OCI-LY1 (cell line): ENCODE measurements at regions not wholly inside any gene's neighbourhood (a gene's known extent, or its start where the extent isn't known, plus 50 kb on each side); places are given as distances from the start of the nearest gene placed in this dataset.

Source experiments
- H2AFZ ChIP-seq: fragments of 200-600 bp; sonication (generic), shearing (Covaris generic); 2 replicates; pipeline ENCODE4 v1.6.0; 2014; ENCODE audit warnings: antibody characterized with exemption, mild to moderate bottlenecking, low read length
- H3F3A ChIP-seq: fragments of 200-600 bp; sonication (generic), shearing (Covaris generic); 2 replicates; pipeline ENCODE4 v1.6.0; 2014; ENCODE audit warnings: mild to moderate bottlenecking, antibody characterized with exemption, low read length, moderate library complexity; ENCODE audit not compliant: insufficient read depth
- H3K27ac ChIP-seq: fragments of 200-600 bp; sonication (generic); 2 replicates; pipeline ENCODE4 v1.5.1; 2014; ENCODE audit warnings: low read length, mixed run types, mild to moderate bottlenecking, low read depth; ENCODE audit not compliant: poor library complexity, severe bottlenecking
- H3K27me3 ChIP-seq: fragments of 200-600 bp; sonication (generic); 2 replicates; pipeline ENCODE4 v1.6.0; 2014; ENCODE audit warnings: antibody characterized with exemption, mild to moderate bottlenecking, low read length, moderate library complexity; ENCODE audit not compliant: insufficient read depth
- H3K36me3 ChIP-seq: fragments of 200-600 bp; sonication (generic); 2 replicates; pipeline ENCODE4 v1.6.1; 2014; ENCODE audit warnings: mild to moderate bottlenecking, antibody characterized with exemption, low read length, moderate library complexity, mixed read lengths; ENCODE audit not compliant: insufficient read depth
- H3K4me1 ChIP-seq: fragments of 200-600 bp; sonication (generic); 2 replicates; pipeline ENCODE4 v1.5.1; 2014; ENCODE audit warnings: mild to moderate bottlenecking, low read length, moderate library complexity; ENCODE audit not compliant: insufficient read depth, severe bottlenecking
- H3K4me2 ChIP-seq: fragments of 200-600 bp; sonication (generic), shearing (Covaris generic); 2 replicates; pipeline ENCODE4 v1.6.1; 2014; ENCODE audit warnings: low read length
- H3K4me3 ChIP-seq: fragments of 200-600 bp; sonication (generic); 2 replicates; pipeline ENCODE4 v1.5.1; 2014; ENCODE audit warnings: low read length, low read depth, mild to moderate bottlenecking, mixed read lengths; ENCODE audit not compliant: poor library complexity, severe bottlenecking
- H3K79me2 ChIP-seq: fragments of 200-600 bp; shearing (Covaris generic); 2 replicates; pipeline ENCODE4 v1.6.1; 2016; ENCODE audit warnings: mixed run types, low read length, mixed read lengths; ENCODE audit not compliant: insufficient read depth
- H3K9ac ChIP-seq: fragments of 200-600 bp; sonication (generic), shearing (Covaris generic); 2 replicates; pipeline ENCODE4 v1.6.1; 2014; ENCODE audit warnings: mild to moderate bottlenecking, low read length, mixed read lengths
- H3K9me2 ChIP-seq: fragments of 200-600 bp; sonication (generic), shearing (Covaris generic); 2 replicates; pipeline ENCODE4 v1.6.1; 2014; ENCODE audit warnings: low read depth, mild to moderate bottlenecking, low read length, mixed read lengths
- H3K9me3 ChIP-seq: fragments of 200-600 bp; shearing (Covaris generic); 2 replicates; pipeline ENCODE4 v1.6.1; 2014; ENCODE audit warnings: low read length, mixed read lengths
- H4K20me1 ChIP-seq: fragments of 200-600 bp; sonication (generic), shearing (Covaris generic); 2 replicates; pipeline ENCODE4 v1.6.0; 2016; ENCODE audit warnings: mild to moderate bottlenecking, low read length; ENCODE audit not compliant: insufficient read depth
- CTCF ChIP-seq: fragments of 200-600 bp; sonication (generic), shearing (Covaris generic); IDR thresholded peaks from 2 replicates; pipeline ENCODE4 v1.5.1; 2017; ENCODE audit warnings: mild to moderate bottlenecking, antibody characterized with exemption, low read length, moderate library complexity, mixed read lengths
- EZH2 ChIP-seq: fragments of 200-600 bp; sonication (generic), shearing (Covaris generic); IDR thresholded peaks from 2 replicates; pipeline ENCODE4 v1.8.0; 2017; ENCODE audit warnings: borderline replicate concordance, mixed run types, mild to moderate bottlenecking, antibody characterized with exemption, low read length, moderate library complexity, mixed read lengths

GRCh38 chr14:101039031-101039754, 135.7 kb upstream of the RTL1 start:
- TF ChIP-seq EZH2 (no peak), CTCF (no peak)
- H3K9ac ChIP-seq = no peak overlapping the region

GRCh38 chr14:101039755-101040138, 136.2 kb upstream of the RTL1 start:
- Histone ChIP-seq H3K36me3 (no peaks in the 10 kb centered on the region), H3K9ac (no peak overlapping the region), H3K9me2 (no peaks in the 10 kb centered on the region), H3K27me3 (0 out of 2 replicates have a peak, but pooled peaks cover 5% of the 10 kb centered on the region), H4K20me1 (no peaks in the 10 kb centered on the region), H3K79me2 (no peaks in the 10 kb centered on the region), H3K9me3 (no peaks in the 10 kb centered on the region), H3K4me1 (no peaks in the 10 kb centered on the region), H3F3A (no peaks in the 10 kb centered on the region), H3K27ac (no peak overlapping the region), H2AFZ (no peak overlapping the region), H3K4me3 (no peak overlapping the region), H3K4me2 (no peak overlapping the region)
- no peak for TF ChIP-seq CTCF
- no peak for TF ChIP-seq EZH2

More at GRCh38 chr14:101039031-101039754, 135.7 kb upstream of the RTL1 start:
- Histone ChIP-seq H3K4me1 (no peaks in the 10 kb centered on the region), H4K20me1 (no peaks in the 10 kb centered on the region), H3K4me2 (no peak overlapping the region), H3F3A (no peaks in the 10 kb centered on the region), H3K9me3 (no peaks in the 10 kb centered on the region), H3K9me2 (no peaks in the 10 kb centered on the region), H3K27me3 (0 out of 2 replicates have a peak, but pooled peaks cover 5% of the 10 kb centered on the region), H3K4me3 (no peak overlapping the region), H3K36me3 (no peaks in the 10 kb centered on the region), H3K27ac (no peak overlapping the region), H2AFZ (no peak overlapping the region), H3K79me2 (no peaks in the 10 kb centered on the region)

- Histone ChIP-seq H4K20me1 (no peaks in the 10 kb centered on the region), H3K4me1 (no peaks in the 10 kb centered on the region), H3K9ac (no peak overlapping the region), H3K4me2 (no peak overlapping the region), H3K9me3 (no peaks in the 10 kb centered on the region), H3K4me3 (no peak overlapping the region), H3K27me3 (0 out of 2 replicates have a peak, but pooled peaks cover 5% of the 10 kb centered on the region), H3K27ac (no peak overlapping the region), H2AFZ (no peak overlapping the region), H3K79me2 (no peaks in the 10 kb centered on the region), H3F3A (no peaks in the 10 kb centered on the region), H3K9me2 (no peaks in the 10 kb centered on the region), H3K36me3 (no peaks in the 10 kb centered on the region)
- TF ChIP-seq CTCF (no peak), EZH2 (no peak)
Observed at GRCh38 chr14:101040538-101041442, 137.3 kb upstream of the RTL1 start.
